HepG2 (cell line): ENCODE measurements at regions not wholly inside any gene's neighbourhood (a gene's known extent, or its start where the extent isn't known, plus 50 kb on each side); places are given as distances from the start of the nearest gene placed in this dataset.
A peak's percentile ranks its signal among the peaks of the same experiment; 100 is the strongest.

Experiments used
- FOXK1 ChIP-seq: sonication (generic); formaldehyde crosslinking; IDR thresholded peaks from 2 replicates; pipeline ENCODE4 v1.4.0; 2020; ENCODE audit warnings: low read depth, missing genetic modification reagents, borderline replicate concordance
- NBN ChIP-seq: fragments of 450-650 bp; conservative IDR thresholded peaks from 2 replicates; pipeline ENCODE4 v1.6.1; 2017
- NR2C2 ChIP-seq: sonication (generic); formaldehyde crosslinking; IDR thresholded peaks from 2 replicates; pipeline ENCODE4 v1.4.0; 2020; ENCODE audit warnings: missing genetic modification reagents, mild to moderate bottlenecking, moderate library complexity, borderline replicate concordance
- REPIN1 ChIP-seq: sonication (generic); formaldehyde crosslinking; IDR thresholded peaks from 2 replicates; pipeline ENCODE4 v1.8.0; 2022; ENCODE audit warnings: missing genetic modification reagents, low read depth, mild to moderate bottlenecking, borderline replicate concordance
- SALL2 ChIP-seq: sonication (generic); formaldehyde crosslinking; IDR thresholded peaks from 2 replicates; pipeline ENCODE4 v1.8.1; 2023; ENCODE audit warnings: mild to moderate bottlenecking, missing genetic modification reagents, inconsistent platforms
- U2AF2 ChIP-seq: fragments of 200-400 bp; formaldehyde crosslinking; IDR thresholded peaks from 2 replicates; pipeline ENCODE4 v1.6.1; 2017; ENCODE audit warnings: low read depth, mild to moderate bottlenecking, low read length
- ZNF468 ChIP-seq: sonication (generic); formaldehyde crosslinking; IDR thresholded peaks from 2 replicates; pipeline ENCODE4 v1.8.0; 2022; ENCODE audit warnings: mild to moderate bottlenecking, moderate library complexity, missing genetic modification reagents
- ZNF891 ChIP-seq: sonication (generic); formaldehyde crosslinking; IDR thresholded peaks from 2 replicates; pipeline ENCODE4 v1.5.0; 2020; ENCODE audit warnings: mild to moderate bottlenecking, missing genetic modification reagents
- TF ChIP-seq, protein P1 (sequence below): sonication (generic); formaldehyde crosslinking; IDR thresholded peaks from 2 replicates; pipeline ENCODE4 v1.4.0; 2020; ENCODE audit warnings: mild to moderate bottlenecking, missing genetic modification reagents, borderline replicate concordance
- TF ChIP-seq, protein P2 (sequence below), 2 experiments: IDR thresholded peaks; 2 replicates each; pipeline ENCODE4 v1.6.1; 2011 to 2012; ENCODE audit warnings: low read length in 2 of 2, borderline replicate concordance in 1 of 2, low read depth in 1 of 2, mild to moderate bottlenecking in 1 of 2, moderate library complexity in 1 of 2
- TF ChIP-seq, protein P3 (sequence below): sonication (generic); formaldehyde crosslinking; IDR thresholded peaks from 2 replicates; pipeline ENCODE4 v1.4.0; 2020; ENCODE audit warnings: missing genetic modification reagents
- TF ChIP-seq, protein P4 (sequence below): sonication (generic); formaldehyde crosslinking; IDR thresholded peaks from 2 replicates; pipeline ENCODE4 v1.4.0; 2020; ENCODE audit warnings: mild to moderate bottlenecking, missing genetic modification reagents
- TF ChIP-seq, protein P5 (sequence below): sonication (generic); formaldehyde crosslinking; conservative IDR thresholded peaks from 2 replicates; pipeline ENCODE4 v1.8.0; 2022; ENCODE audit warnings: mild to moderate bottlenecking, moderate library complexity, missing genetic modification reagents

DNA sequence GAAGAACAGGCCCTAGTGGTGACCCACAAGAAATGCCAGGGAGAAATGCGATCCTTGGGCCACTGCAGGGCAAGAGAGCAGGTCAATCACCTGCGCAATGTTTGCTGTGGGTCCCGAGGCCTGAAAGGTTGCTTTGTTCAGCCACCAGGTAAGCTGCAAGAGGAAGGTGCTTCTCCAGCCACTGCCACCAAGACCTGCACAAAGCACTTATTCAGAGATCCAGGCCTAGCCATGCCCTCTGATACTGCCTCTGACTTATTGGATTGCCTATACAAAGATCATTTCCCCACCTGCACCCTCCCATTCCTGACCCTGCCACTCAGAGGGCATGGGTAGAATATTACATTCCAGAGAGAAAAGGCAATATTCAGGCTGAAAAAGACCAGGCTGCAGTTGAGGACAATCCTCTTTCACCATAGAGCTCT lies 349.4 kb upstream of the NFIA start (continued):
- TF ChIP-seq, protein P1, sequence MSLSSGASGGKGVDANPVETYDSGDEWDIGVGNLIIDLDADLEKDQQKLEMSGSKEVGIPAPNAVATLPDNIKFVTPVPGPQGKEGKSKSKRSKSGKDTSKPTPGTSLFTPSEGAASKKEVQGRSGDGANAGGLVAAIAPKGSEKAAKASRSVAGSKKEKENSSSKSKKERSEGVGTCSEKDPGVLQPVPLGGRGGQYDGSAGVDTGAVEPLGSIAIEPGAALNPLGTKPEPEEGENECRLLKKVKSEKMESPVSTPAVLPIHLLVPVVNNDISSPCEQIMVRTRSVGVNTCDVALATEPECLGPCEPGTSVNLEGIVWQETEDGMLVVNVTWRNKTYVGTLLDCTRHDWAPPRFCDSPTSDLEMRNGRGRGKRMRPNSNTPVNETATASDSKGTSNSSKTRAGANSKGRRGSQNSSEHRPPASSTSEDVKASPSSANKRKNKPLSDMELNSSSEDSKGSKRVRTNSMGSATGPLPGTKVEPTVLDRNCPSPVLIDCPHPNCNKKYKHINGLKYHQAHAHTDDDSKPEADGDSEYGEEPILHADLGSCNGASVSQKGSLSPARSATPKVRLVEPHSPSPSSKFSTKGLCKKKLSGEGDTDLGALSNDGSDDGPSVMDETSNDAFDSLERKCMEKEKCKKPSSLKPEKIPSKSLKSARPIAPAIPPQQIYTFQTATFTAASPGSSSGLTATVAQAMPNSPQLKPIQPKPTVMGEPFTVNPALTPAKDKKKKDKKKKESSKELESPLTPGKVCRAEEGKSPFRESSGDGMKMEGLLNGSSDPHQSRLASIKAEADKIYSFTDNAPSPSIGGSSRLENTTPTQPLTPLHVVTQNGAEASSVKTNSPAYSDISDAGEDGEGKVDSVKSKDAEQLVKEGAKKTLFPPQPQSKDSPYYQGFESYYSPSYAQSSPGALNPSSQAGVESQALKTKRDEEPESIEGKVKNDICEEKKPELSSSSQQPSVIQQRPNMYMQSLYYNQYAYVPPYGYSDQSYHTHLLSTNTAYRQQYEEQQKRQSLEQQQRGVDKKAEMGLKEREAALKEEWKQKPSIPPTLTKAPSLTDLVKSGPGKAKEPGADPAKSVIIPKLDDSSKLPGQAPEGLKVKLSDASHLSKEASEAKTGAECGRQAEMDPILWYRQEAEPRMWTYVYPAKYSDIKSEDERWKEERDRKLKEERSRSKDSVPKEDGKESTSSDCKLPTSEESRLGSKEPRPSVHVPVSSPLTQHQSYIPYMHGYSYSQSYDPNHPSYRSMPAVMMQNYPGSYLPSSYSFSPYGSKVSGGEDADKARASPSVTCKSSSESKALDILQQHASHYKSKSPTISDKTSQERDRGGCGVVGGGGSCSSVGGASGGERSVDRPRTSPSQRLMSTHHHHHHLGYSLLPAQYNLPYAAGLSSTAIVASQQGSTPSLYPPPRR (CRISPR knock-in tag), result peak; percentile 68
- TF ChIP-seq, protein P2, sequence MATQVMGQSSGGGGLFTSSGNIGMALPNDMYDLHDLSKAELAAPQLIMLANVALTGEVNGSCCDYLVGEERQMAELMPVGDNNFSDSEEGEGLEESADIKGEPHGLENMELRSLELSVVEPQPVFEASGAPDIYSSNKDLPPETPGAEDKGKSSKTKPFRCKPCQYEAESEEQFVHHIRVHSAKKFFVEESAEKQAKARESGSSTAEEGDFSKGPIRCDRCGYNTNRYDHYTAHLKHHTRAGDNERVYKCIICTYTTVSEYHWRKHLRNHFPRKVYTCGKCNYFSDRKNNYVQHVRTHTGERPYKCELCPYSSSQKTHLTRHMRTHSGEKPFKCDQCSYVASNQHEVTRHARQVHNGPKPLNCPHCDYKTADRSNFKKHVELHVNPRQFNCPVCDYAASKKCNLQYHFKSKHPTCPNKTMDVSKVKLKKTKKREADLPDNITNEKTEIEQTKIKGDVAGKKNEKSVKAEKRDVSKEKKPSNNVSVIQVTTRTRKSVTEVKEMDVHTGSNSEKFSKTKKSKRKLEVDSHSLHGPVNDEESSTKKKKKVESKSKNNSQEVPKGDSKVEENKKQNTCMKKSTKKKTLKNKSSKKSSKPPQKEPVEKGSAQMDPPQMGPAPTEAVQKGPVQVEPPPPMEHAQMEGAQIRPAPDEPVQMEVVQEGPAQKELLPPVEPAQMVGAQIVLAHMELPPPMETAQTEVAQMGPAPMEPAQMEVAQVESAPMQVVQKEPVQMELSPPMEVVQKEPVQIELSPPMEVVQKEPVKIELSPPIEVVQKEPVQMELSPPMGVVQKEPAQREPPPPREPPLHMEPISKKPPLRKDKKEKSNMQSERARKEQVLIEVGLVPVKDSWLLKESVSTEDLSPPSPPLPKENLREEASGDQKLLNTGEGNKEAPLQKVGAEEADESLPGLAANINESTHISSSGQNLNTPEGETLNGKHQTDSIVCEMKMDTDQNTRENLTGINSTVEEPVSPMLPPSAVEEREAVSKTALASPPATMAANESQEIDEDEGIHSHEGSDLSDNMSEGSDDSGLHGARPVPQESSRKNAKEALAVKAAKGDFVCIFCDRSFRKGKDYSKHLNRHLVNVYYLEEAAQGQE (IDR thresholded peaks at IDR 0.05; ENCODE audit: borderline replicate concordance in 1 of 2, low read depth in 1 of 2, low read length in 2 of 2), result no peak
- TF ChIP-seq, protein P3, sequence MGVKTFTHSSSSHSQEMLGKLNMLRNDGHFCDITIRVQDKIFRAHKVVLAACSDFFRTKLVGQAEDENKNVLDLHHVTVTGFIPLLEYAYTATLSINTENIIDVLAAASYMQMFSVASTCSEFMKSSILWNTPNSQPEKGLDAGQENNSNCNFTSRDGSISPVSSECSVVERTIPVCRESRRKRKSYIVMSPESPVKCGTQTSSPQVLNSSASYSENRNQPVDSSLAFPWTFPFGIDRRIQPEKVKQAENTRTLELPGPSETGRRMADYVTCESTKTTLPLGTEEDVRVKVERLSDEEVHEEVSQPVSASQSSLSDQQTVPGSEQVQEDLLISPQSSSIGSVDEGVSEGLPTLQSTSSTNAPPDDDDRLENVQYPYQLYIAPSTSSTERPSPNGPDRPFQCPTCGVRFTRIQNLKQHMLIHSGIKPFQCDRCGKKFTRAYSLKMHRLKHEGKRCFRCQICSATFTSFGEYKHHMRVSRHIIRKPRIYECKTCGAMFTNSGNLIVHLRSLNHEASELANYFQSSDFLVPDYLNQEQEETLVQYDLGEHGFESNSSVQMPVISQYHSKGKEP, result no peak
- TF ChIP-seq NBN (no peak), SALL2 (no peak), FOXK1 (no peak), REPIN1 (CRISPR knock-in tag) (peak; percentile 38; the same call in 1 of the 2 replicates), U2AF2 (no peak), NR2C2 (CRISPR knock-in tag) (0 out of 2 replicates have a peak, but pooled peaks have one; percentile 55), ZNF468 (CRISPR knock-in tag) (no peak), ZNF891 (no peak)
- TF ChIP-seq, protein P4, sequence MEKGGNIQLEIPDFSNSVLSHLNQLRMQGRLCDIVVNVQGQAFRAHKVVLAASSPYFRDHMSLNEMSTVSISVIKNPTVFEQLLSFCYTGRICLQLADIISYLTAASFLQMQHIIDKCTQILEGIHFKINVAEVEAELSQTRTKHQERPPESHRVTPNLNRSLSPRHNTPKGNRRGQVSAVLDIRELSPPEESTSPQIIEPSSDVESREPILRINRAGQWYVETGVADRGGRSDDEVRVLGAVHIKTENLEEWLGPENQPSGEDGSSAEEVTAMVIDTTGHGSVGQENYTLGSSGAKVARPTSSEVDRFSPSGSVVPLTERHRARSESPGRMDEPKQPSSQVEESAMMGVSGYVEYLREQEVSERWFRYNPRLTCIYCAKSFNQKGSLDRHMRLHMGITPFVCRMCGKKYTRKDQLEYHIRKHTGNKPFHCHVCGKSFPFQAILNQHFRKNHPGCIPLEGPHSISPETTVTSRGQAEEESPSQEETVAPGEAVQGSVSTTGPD, result 0 out of 2 replicates have a peak, but pooled peaks have one; percentile 47
- TF ChIP-seq, protein P5, sequence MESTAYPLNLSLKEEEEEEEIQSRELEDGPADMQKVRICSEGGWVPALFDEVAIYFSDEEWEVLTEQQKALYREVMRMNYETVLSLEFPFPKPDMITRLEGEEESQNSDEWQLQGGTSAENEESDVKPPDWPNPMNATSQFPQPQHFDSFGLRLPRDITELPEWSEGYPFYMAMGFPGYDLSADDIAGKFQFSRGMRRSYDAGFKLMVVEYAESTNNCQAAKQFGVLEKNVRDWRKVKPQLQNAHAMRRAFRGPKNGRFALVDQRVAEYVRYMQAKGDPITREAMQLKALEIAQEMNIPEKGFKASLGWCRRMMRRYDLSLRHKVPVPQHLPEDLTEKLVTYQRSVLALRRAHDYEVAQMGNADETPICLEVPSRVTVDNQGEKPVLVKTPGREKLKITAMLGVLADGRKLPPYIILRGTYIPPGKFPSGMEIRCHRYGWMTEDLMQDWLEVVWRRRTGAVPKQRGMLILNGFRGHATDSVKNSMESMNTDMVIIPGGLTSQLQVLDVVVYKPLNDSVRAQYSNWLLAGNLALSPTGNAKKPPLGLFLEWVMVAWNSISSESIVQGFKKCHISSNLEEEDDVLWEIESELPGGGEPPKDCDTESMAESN (CRISPR knock-in tag), result peak; percentile 62; the same call in 1 of the 2 replicates
